Testis (tissue), 2 donors: ENCODE measurements at regions not wholly inside any gene's neighbourhood (a gene's known extent, or its start where the extent isn't known, plus 50 kb on each side); places are given as distances from the start of the nearest gene placed in this dataset.

Source experiments
- DNase-seq: peaks from one replicate; pipeline ENCODE4 v3.0.0-alpha.2; 2019
- H3K27ac ChIP-seq, 2 donors: fragments of 200-600 bp; sonication (generic); one replicate each; pipeline ENCODE4 v1.5.1; 2019
- H3K27me3 ChIP-seq: fragments of 200-600 bp; sonication (generic); one replicate; pipeline ENCODE4 v1.5.1; 2019
- H3K36me3 ChIP-seq: fragments of 200-600 bp; sonication (generic); one replicate; pipeline ENCODE4 v1.5.1; 2017; ENCODE audit warnings: low read depth; ENCODE audit errors: missing control alignments
- H3K4me1 ChIP-seq: fragments of 200-600 bp; sonication (generic); one replicate; pipeline ENCODE4 v1.5.1; 2019
- H3K4me3 ChIP-seq, 2 donors: fragments of 200-600 bp; sonication (generic); one replicate each; pipeline ENCODE4 v1.5.1; 2017 to 2019
- H3K9me3 ChIP-seq: fragments of 200-600 bp; sonication (generic); one replicate; pipeline ENCODE4 v1.5.1; 2017
- POLR2A ChIP-seq: fragments of 450-650 bp; IDR thresholded peaks from one replicate; pipeline ENCODE4 v1.6.1; 2017; ENCODE audit warnings: antibody characterized with exemption, mild to moderate bottlenecking, moderate library complexity
- WGBS, 2 donors: methylation state at CpG; one replicate each; pipeline ENCODE4 v1.1.5; 2018; 5-methylcytosine and 5-hydroxymethylcytosine counted together
- intact Hi-C: fragments of 100-400 bp; cut with DNase I; formaldehyde crosslinking; loops from one replicate; pipeline ENCODE4 v1.15.1; 2023; ENCODE audit warnings: low total_unique reads
- TF ChIP-seq, protein P1 (sequence below), 3 experiments: fragments of 450-650 bp in 2 of 3; fragments of 200-600 bp in 1 of 3; sonication (generic) in 1 of 3; IDR thresholded peaks; one replicate each; pipeline ENCODE4 v1.5.1; 2016 to 2019; ENCODE audit warnings: antibody characterized with exemption in 3 of 3, mild to moderate bottlenecking in 2 of 3, moderate library complexity in 1 of 3

DNA sequence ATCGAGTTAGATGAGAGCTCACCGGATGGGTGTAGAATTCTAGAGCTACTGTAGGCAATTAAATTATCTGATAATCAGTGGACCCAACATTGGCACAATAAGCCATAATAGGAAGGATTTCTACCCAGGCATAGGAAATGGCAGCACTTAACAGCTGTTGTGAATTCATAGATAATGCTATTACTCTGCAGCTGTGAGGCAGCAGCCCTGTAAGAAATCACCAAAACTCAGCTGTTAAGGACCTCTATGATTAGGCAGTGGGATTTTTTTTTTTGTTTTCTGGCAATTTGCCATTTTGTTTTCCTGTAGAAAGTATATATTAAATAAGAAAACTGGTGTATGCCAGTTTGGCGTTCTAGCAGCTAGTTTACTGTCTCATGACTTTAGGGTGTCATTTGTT is 609.1 kb upstream of the SLC35B3 start:
- Histone ChIP-seq H3K27me3 (no peaks in the 10 kb centered on the region), H3K27ac (no peak overlapping the region), H3K36me3 (no peaks in the 10 kb centered on the region), H3K9me3 (no peaks in the 10 kb centered on the region), H3K4me3 (no peak overlapping the region), H3K4me1 (no peaks in the 10 kb centered on the region)
- DNase-seq = no peak
- intact Hi-C loops = no loop called here
- TF ChIP-seq POLR2A = no peak
- TF ChIP-seq, protein P1, sequence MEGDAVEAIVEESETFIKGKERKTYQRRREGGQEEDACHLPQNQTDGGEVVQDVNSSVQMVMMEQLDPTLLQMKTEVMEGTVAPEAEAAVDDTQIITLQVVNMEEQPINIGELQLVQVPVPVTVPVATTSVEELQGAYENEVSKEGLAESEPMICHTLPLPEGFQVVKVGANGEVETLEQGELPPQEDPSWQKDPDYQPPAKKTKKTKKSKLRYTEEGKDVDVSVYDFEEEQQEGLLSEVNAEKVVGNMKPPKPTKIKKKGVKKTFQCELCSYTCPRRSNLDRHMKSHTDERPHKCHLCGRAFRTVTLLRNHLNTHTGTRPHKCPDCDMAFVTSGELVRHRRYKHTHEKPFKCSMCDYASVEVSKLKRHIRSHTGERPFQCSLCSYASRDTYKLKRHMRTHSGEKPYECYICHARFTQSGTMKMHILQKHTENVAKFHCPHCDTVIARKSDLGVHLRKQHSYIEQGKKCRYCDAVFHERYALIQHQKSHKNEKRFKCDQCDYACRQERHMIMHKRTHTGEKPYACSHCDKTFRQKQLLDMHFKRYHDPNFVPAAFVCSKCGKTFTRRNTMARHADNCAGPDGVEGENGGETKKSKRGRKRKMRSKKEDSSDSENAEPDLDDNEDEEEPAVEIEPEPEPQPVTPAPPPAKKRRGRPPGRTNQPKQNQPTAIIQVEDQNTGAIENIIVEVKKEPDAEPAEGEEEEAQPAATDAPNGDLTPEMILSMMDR (IDR thresholded peaks at IDR 0.05) = no peak
- WGBS, 2 donors = 72 to 76% methylated on average over 3 of the region's 3 CpGs

DNA sequence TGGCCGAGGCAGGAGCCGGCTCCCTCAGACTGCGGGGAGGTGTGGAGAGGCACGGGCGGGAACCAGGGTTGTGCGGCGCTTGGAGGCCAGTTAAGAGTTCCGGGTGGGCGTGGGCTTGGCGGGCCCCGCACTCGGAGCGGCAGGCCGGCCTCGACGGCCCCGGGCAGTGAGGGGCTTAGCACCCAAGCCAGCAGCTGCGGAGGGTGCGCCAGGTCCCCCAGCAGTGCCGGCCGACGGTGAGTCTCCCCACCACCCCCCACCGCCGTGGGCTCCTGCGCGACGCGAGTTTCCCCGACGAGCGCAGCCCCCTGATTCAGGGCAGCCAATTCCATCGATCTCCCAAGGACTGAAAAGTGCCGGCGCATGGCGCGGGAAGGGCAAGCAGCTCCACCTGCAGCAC is 605.4 kb upstream of the SLC35B3 start:
- H3K36me3 ChIP-seq = no peaks in the 10 kb centered on the region
- H3K27ac ChIP-seq = no peak overlapping the region
- H3K4me1 ChIP-seq = no peaks in the 10 kb centered on the region
- DNase-seq = no peak
- WGBS, 2 donors = 82 to 85% methylated on average over 20 to 35 of the region's 36 CpGs
- peak overlapping the region; percentile 29 to 48 for H3K4me3 ChIP-seq
- no peaks in the 10 kb centered on the region for H3K9me3 ChIP-seq
- intact Hi-C loops = no loop called here
- TF ChIP-seq, protein P1 (IDR thresholded peaks at IDR 0.05) = no peak
- TF ChIP-seq POLR2A = no peak
- no peaks in the 10 kb centered on the region for H3K27me3 ChIP-seq

DNA sequence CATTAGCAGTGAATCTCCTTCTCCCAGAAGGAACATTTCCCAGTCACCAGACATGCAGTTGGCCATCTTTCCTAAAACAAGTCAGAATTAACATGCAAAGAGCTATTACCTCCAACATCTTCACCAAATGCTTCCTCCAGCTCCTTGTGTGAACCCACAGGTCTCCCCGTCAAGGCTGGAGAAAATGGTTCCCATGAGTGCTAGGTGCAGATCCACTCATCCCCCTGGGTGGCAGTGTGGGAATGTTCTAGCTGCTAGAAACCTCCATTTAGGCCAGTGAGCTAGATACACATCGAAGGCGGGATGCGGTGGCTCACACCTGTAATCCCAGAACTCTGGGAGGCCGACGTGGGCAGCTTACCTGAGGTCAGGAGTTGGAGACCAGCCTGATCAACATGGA is 603.9 kb upstream of the SLC35B3 start:
- Histone ChIP-seq H3K27ac (no peak overlapping the region), H3K4me3 (no peak overlapping the region), H3K36me3 (no peaks in the 10 kb centered on the region), H3K9me3 (no peaks in the 10 kb centered on the region), H3K27me3 (no peaks in the 10 kb centered on the region), H3K4me1 (no peaks in the 10 kb centered on the region)
- DNase-seq = no peak
- intact Hi-C loops = no loop called here
- TF ChIP-seq, protein P1 (IDR thresholded peaks at IDR 0.05) = no peak
- no peak for TF ChIP-seq POLR2A
- WGBS, 2 donors = 67 to 71% methylated on average over 6 of the region's 6 CpGs

DNA sequence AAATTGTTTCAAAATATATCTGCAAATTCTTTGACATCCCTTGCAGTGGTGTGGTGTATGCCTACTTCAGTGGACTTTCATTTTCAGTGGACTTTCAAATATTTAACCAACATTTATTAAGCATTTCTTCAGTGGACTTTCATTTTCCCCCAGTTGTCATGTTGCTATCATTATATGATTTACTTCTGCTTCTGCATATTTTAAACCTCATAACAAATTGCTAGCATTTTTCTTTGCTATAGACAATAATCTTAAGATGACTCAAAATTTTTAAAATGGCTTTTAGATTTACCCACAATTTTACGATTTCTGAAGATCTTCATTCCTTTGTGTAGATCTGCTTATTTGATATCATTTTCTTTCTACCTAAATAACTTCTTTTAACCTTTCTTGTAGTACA is 592.7 kb upstream of the SLC35B3 start:
- Histone ChIP-seq H3K36me3 (no peaks in the 10 kb centered on the region), H3K27ac (no peak overlapping the region), H3K9me3 (no peaks in the 10 kb centered on the region), H3K4me3 (no peak overlapping the region), H3K27me3 (no peaks in the 10 kb centered on the region), H3K4me1 (no peaks in the 10 kb centered on the region)
- WGBS, 2 donors = 91 to 96% methylated on average over 1 of the region's 1 CpG
- intact Hi-C loops = no loop called here
- TF ChIP-seq, protein P1 (IDR thresholded peaks at IDR 0.05) = no peak
- no peak for TF ChIP-seq POLR2A
- no peak for DNase-seq

DNA sequence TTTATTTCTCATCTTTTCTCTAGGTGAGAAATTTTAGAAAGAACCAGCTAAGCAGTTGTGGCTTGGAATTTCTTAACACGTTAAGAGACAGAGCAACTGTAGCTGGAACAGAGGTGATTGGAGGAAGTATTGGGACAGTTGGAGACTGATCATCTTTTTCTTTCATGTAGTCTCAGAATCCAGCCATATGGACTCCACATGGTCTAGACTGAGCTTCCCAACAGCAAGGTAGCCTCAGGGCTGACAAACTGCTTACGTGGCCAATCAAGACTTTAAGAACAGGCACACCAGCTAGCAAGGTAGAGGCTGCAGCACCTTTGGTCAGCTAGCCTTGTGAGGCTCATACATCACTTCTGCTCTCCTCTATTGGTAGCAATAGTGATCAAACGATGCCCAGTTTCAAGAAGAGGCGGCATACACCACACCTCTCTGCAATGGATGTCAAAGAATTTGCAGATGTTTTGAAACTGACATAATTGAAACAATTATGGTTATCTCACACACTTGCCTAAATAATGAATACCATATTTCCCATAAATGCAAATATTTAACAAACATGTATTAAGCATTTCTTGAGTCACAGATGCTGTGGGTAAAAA is 590.5 kb upstream of the SLC35B3 start:
- DNase-seq = no peak
- H3K4me3 ChIP-seq = no peak overlapping the region
- H3K27ac ChIP-seq = no peak overlapping the region
- H3K9me3 ChIP-seq = no peaks in the 10 kb centered on the region
- H3K36me3 ChIP-seq = no peaks in the 10 kb centered on the region
- TF ChIP-seq POLR2A = no peak
- TF ChIP-seq, protein P1 (IDR thresholded peaks at IDR 0.05) = no peak
- WGBS, 2 donors = 58 to 64% methylated on average over 4 of the region's 4 CpGs
- no peaks in the 10 kb centered on the region for H3K4me1 ChIP-seq
- no peaks in the 10 kb centered on the region for H3K27me3 ChIP-seq
- intact Hi-C loops = no loop called here
